Tibial artery (tissue), 4 donors: ENCODE measurements at regions not wholly inside any gene's neighbourhood (a gene's known extent, or its start where the extent isn't known, plus 50 kb on each side); places are given as distances from the start of the nearest gene placed in this dataset.

Source experiments
- DNase-seq, 2 donors: peaks; one replicate each; pipeline ENCODE4 v3.0.0-alpha.2; 2019
- H3K27ac ChIP-seq, 2 donors: fragments of 200-600 bp; sonication (generic) in 1 of 2; 1 replicate in 1 of 2; 2 replicates in 1 of 2; pipeline ENCODE4 v1.5.1; 2018 to 2019; ENCODE audit warnings: mild to moderate bottlenecking in 1 of 2
- H3K27me3 ChIP-seq, 2 donors: fragments of 200-600 bp; sonication (generic) in 1 of 2; one replicate each; pipeline versions ENCODE4 v1.5.1 to v1.6.0; 2016 to 2019
- H3K36me3 ChIP-seq, 3 donors: fragments of 200-600 bp; sonication (generic) in 2 of 3; one replicate each; pipeline ENCODE4 v1.5.1; 2016 to 2019; ENCODE audit warnings: mild to moderate bottlenecking in 2 of 3
- H3K4me1 ChIP-seq, 4 donors: fragments of 200-600 bp; sonication (generic) in 2 of 4; 1 replicate in 3 of 4; 2 replicates in 1 of 4; pipeline ENCODE4 v1.5.1; 2016 to 2019
- H3K4me3 ChIP-seq, 2 donors: fragments of 200-600 bp; sonication (generic) in 1 of 2; 1 replicate in 1 of 2; 2 replicates in 1 of 2; pipeline ENCODE4 v1.5.1; 2018 to 2019; ENCODE audit warnings: mild to moderate bottlenecking in 2 of 2
- H3K9me3 ChIP-seq, 3 donors: fragments of 200-600 bp; sonication (generic) in 1 of 3; one replicate each; pipeline ENCODE4 v1.5.1; 2016 to 2019
- CTCF ChIP-seq, 2 experiments: fragments of 200-600 bp in 1 of 2; fragments of 450-650 bp in 1 of 2; IDR thresholded peaks; one replicate each; pipeline ENCODE4 v1.5.1; 2017 to 2019; ENCODE audit warnings: antibody characterized with exemption in 2 of 2, mild to moderate bottlenecking in 1 of 2, moderate library complexity in 1 of 2
- intact Hi-C: fragments of 100-400 bp; cut with DNase I; formaldehyde crosslinking; loops from one replicate; pipeline ENCODE4 v1.15.0; 2023; ENCODE audit warnings: low total_unique reads

DNA sequence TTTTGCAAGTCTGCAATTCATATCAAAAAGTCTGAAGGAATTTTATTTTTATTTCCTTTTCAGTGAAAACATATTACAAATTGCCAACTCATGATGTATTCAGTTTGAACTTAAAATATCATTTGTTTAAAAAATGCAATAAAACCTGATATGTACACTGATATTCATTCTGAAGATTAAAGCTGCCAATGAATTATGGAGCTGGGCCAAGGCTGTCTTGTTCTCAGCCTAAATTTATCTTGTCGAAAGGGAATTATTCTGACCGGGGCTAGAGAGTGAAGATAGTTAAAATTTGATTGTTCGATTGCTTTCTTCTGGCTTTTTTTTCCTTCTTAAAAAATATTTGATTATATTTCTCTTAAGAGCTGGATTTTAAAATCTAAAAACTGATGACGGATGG, 54.0 kb upstream of the RBFOX1 start:
- no peaks in the 10 kb centered on the region for H3K4me1 ChIP-seq
- no peak for TF ChIP-seq CTCF (IDR thresholded peaks at IDR 0.05)
- intact Hi-C loops: no loop called here
- no peaks in the 10 kb centered on the region for H3K36me3 ChIP-seq
- H3K4me3 ChIP-seq: no peak overlapping the region
- H3K9me3 ChIP-seq: no peaks in the 10 kb centered on the region
- H3K27me3 ChIP-seq: no peaks in the 10 kb centered on the region
- no peak overlapping the region for H3K27ac ChIP-seq
- no peak for DNase-seq

GRCh38 chr16:7272567-7273158, 60.0 kb upstream of the RBFOX1 start:
- H3K27me3 ChIP-seq: no peaks in the 10 kb centered on the region
- no peaks in the 10 kb centered on the region for H3K9me3 ChIP-seq
- H3K27ac ChIP-seq: no peak overlapping the region
- no peaks in the 10 kb centered on the region for H3K4me1 ChIP-seq
- no peak for DNase-seq
- H3K4me3 ChIP-seq: no peak overlapping the region
- no peak for TF ChIP-seq CTCF (IDR thresholded peaks at IDR 0.05)
- H3K36me3 ChIP-seq: no peaks in the 10 kb centered on the region
- intact Hi-C loops: no loop called here

GRCh38 chr16:7271486-7271885, 61.2 kb upstream of the RBFOX1 start:
- H3K4me1 ChIP-seq: no peaks in the 10 kb centered on the region
- H3K4me3 ChIP-seq: no peak overlapping the region
- intact Hi-C loops: no loop called here
- no peaks in the 10 kb centered on the region for H3K36me3 ChIP-seq
- no peaks in the 10 kb centered on the region for H3K9me3 ChIP-seq
- no peak overlapping the region for H3K27ac ChIP-seq
- DNase-seq: no peak
- no peaks in the 10 kb centered on the region for H3K27me3 ChIP-seq
- no peak for TF ChIP-seq CTCF (IDR thresholded peaks at IDR 0.05)

- DNase-seq: no peak
- no peaks in the 10 kb centered on the region for H3K9me3 ChIP-seq
- no peak overlapping the region for H3K27ac ChIP-seq
- no peaks in the 10 kb centered on the region for H3K36me3 ChIP-seq
- intact Hi-C loops: no loop called here
- no peak for TF ChIP-seq CTCF (IDR thresholded peaks at IDR 0.05)
- H3K4me3 ChIP-seq: no peak overlapping the region
- H3K27me3 ChIP-seq: no peaks in the 10 kb centered on the region
- H3K4me1 ChIP-seq: no peaks in the 10 kb centered on the region
These were observed 61.8 kb upstream of the RBFOX1 start for GRCh38 chr16:7270823-7271222.

GRCh38 chr16:7270006-7270405, 62.6 kb upstream of the RBFOX1 start:
- no peak for TF ChIP-seq CTCF (IDR thresholded peaks at IDR 0.05)
- Histone ChIP-seq H3K36me3 (no peaks in the 10 kb centered on the region), H3K4me3 (no peak overlapping the region), H3K27me3 (no peaks in the 10 kb centered on the region), H3K27ac (no peak overlapping the region), H3K9me3 (no peaks in the 10 kb centered on the region), H3K4me1 (no peaks in the 10 kb centered on the region)
- intact Hi-C loops: no loop called here
- no peak for DNase-seq

DNA sequence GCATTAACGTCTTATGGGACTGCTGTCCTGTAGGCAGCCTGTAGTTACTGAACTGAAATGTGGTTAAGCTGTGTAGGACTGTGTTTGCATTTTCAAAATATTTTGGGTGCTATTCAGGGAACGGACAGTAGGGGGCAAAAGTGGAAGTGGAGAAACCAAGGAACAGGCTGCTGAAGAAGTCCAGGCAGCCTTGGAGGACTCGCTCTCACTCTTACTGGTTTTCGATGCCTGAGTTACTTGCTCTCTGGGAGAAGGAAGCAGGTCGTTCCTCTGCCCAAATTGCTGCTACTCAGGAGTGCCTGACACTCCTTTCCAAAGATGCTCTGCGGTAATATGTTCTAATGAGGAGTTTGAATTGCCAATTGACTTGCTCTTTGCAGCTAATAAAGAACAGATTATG, 64.5 kb upstream of the RBFOX1 start:
- Histone ChIP-seq H3K4me1 (no peaks in the 10 kb centered on the region), H3K4me3 (no peak overlapping the region), H3K9me3 (no peaks in the 10 kb centered on the region), H3K27ac (no peak overlapping the region), H3K27me3 (no peaks in the 10 kb centered on the region), H3K36me3 (no peaks in the 10 kb centered on the region)
- peak in 1 of 2 experiments; percentile 8 for TF ChIP-seq CTCF (IDR thresholded peaks at IDR 0.05)
- intact Hi-C loops: no loop called here
- no peak for DNase-seq
